Ecto neural progenitor cell (in vitro differentiated cells): ENCODE measurements at regions not wholly inside any gene's neighbourhood (a gene's known extent, or its start where the extent isn't known, plus 50 kb on each side); places are given as distances from the start of the nearest gene placed in this dataset.

Experiments used
- DNase-seq: peaks from one replicate; pipeline ENCODE4 v3.0.0-alpha.2; 2018; ENCODE audit warnings: low spot score

- DNase-seq = no peak
Observed at GRCh38 chr4:159445692-159446091, 342.8 kb downstream of the RAPGEF2 start.

- DNase-seq = peak; percentile 58
Observed at GRCh38 chr4:159446266-159446976, 343.5 kb downstream of the RAPGEF2 start.

GRCh38 chr4:159447296-159447695 is 344.4 kb downstream of the RAPGEF2 start:
- no peak for DNase-seq

- DNase-seq = no peak
Observed at GRCh38 chr4:159451006-159451405, 348.1 kb downstream of the RAPGEF2 start.

- DNase-seq = no peak
Observed at GRCh38 chr4:159455675-159456237, 352.9 kb downstream of the RAPGEF2 start.

GRCh38 chr4:159460371-159460770 is 357.5 kb downstream of the RAPGEF2 start:
- no peak for DNase-seq

- no peak for DNase-seq
Observed at GRCh38 chr4:159463235-159463634, 360.4 kb downstream of the RAPGEF2 start.

- DNase-seq = no peak
Observed at GRCh38 chr4:159464302-159464701, 361.4 kb downstream of the RAPGEF2 start.

- DNase-seq = no peak
Observed at GRCh38 chr4:159476886-159477285, 374.0 kb downstream of the RAPGEF2 start.

GRCh38 chr4:159480826-159481225 is 377.9 kb downstream of the RAPGEF2 start:
- no peak for DNase-seq

GRCh38 chr4:159481936-159482335 is 379.1 kb downstream of the RAPGEF2 start:
- no peak for DNase-seq

GRCh38 chr4:159483110-159483781 is 380.4 kb downstream of the RAPGEF2 start:
- DNase-seq = no peak

- no peak for DNase-seq
Observed at GRCh38 chr4:159483782-159484741, 381.2 kb downstream of the RAPGEF2 start.

- no peak for DNase-seq
Observed at GRCh38 chr4:159484864-159485263, 382.0 kb downstream of the RAPGEF2 start.

GRCh38 chr4:159487284-159487747 is 384.4 kb downstream of the RAPGEF2 start:
- peak; percentile 74 for DNase-seq

GRCh38 chr4:159489646-159490045 is 386.8 kb downstream of the RAPGEF2 start:
- no peak for DNase-seq

GRCh38 chr4:159495515-159496236 is 392.8 kb downstream of the RAPGEF2 start:
- DNase-seq = no peak

GRCh38 chr4:159496248-159496647 is 393.4 kb downstream of the RAPGEF2 start:
- no peak for DNase-seq

- no peak for DNase-seq
Observed at GRCh38 chr4:159497936-159498335, 395.1 kb downstream of the RAPGEF2 start.

- DNase-seq = no peak
Observed at GRCh38 chr4:159498446-159499115, 395.7 kb downstream of the RAPGEF2 start.

GRCh38 chr4:159500861-159501260 is 398.0 kb downstream of the RAPGEF2 start:
- no peak for DNase-seq
